ENCODE measurements at regions not wholly inside any gene's neighbourhood (a gene's known extent, or its start where the extent isn't known, plus 50 kb on each side); places are given as distances from the start of the nearest gene placed in this dataset.

GRCh38 chr2:64722291-64723044, 68.8 kb upstream of the SERTAD2 start:
- TF ChIP-seq SPI1 (IDR thresholded peaks at IDR 0.05; ENCODE audit: low read depth, low read length) (peak; percentile 32), POLR2AphosphoS5 (IDR thresholded peaks at IDR 0.05; ENCODE audit: low read depth, low read length) (no peak), POLR2A (IDR thresholded peaks at IDR 0.05; ENCODE audit: low read depth, low read length) (no peak)
